Activated CD4-positive, alpha-beta T cell treated with anti-CD3 and anti-CD28 coated beads, Interleukin-2, Interleukin-4, amounts not matched to agents 100 ng/mL and 50 ng/mL, durations not matched to agents 16 hours and 8 hours (primary cell): ENCODE measurements at regions not wholly inside any gene's neighbourhood (a gene's known extent, or its start where the extent isn't known, plus 50 kb on each side); places are given as distances from the start of the nearest gene placed in this dataset.

Experiments used
- DNase-seq: peaks from one replicate; pipeline ENCODE4 v3.0.0-alpha.2; 2020; ENCODE audit warnings: low spot score

- DNase-seq, result no peak
Observed at GRCh38 chr14:86712727-86713126, 1182.8 kb downstream of the FLRT2 start.

GRCh38 chr14:86712176-86712575 lies 1182.2 kb downstream of the FLRT2 start:
- no peak for DNase-seq

- DNase-seq, result no peak
Observed at GRCh38 chr14:86708846-86709339, 1178.9 kb downstream of the FLRT2 start.

DNA sequence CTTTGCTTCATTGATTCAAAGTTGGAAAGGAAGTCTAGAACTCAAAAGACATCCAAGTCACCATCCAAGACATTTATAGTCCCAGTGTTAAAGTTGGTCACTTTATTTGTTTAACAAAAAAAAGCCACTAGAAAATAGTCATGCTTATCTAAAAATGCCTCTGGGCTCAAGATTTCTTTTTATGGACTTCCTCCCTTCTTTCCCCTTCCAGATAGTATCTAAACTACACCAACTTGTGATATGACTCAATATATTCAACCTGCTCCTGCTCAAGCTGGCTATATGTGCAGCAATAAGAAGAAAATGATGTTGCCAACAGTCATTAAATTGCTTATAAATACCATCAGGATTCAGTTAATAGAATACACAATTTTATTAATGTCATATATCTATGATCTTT lies 1177.1 kb downstream of the FLRT2 start:
- DNase-seq, result no peak

GRCh38 chr14:86683561-86683960 lies 1153.6 kb downstream of the FLRT2 start:
- DNase-seq, result no peak

DNA sequence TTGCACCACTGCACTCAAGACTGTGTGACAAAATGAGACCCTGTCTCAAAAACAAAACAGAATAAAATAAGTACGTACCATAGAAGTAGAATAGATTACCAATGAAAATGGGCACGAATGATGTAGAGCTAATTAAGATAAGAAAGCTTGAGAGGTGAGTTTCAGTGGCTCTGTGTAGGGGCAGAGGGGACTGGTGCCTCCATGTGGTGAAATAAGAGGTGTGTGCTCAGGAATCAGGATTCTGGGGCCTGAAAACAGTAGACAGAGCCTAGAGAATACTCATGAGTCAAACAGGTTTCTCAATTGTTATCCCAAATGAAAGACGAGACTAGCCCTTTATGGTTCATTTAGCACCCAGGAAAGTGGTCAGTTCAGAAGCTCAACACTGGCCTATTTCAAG lies 1145.1 kb downstream of the FLRT2 start:
- DNase-seq, result no peak

DNA sequence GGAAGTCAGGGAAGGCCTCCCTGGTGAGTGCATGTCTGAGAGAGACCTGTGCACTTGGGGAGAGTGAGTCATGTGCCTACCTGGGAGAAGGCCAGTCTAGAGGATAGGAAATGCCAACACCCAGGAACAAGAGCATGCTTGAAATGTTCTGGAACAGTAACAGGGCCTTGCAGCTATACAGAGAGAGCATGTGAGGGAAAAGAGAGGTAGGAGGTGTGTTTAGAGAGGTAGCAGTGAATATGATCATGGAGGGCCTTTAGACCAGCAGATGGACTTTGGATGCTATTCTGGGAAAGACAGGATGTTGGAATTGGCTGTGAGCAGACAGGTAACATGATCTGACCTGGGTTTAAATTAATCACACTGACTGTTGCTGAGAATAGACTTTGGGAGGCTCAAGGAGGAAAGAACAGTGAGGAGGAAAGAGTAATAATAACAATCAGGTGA lies 1143.6 kb downstream of the FLRT2 start:
- no peak for DNase-seq

- DNase-seq, result no peak
Observed at GRCh38 chr14:86672080-86672479, 1142.1 kb downstream of the FLRT2 start.

DNA sequence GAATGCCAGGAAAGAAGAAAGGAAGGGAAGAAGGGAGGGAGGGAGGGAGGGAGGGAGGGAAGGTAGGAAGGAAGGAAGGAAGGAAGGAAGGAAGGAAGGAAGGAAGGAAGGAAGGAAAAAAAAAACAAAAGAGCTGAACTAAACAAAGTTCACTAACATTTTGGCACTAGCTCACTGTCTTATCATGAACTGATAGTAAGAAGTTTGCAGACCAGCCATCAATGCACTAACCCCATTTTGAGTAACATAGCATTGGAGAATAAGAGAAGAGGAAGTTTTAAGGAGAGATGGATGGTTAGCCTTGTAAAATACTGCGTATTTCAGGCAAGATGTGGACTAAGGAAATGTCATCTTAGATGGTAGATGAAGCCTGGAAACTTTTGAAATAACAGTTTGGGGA lies 1136.0 kb downstream of the FLRT2 start:
- no peak for DNase-seq

DNA sequence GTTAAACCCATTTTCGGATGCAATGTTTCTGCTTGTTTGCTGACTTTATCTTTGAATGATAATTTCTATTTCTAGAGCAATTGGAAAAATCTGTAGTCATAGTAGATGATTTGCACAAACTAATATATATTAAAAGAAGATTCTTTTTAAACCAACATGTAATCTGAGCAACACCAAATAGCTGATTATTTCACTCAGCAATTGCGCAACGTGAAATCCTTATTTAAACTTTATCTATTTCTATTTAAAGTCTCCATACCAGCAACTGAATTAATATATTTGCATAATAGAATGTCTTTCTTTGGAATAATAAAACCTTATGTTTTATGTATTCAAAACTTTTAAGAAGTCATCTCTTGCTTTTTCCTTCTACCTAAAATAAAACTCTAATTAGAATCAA lies 1132.4 kb downstream of the FLRT2 start:
- no peak for DNase-seq

- peak; percentile 39 for DNase-seq
Observed at GRCh38 chr14:86654558-86655184, 1124.7 kb downstream of the FLRT2 start.

GRCh38 chr14:86652526-86652925 lies 1122.6 kb downstream of the FLRT2 start:
- DNase-seq, result no peak

DNA sequence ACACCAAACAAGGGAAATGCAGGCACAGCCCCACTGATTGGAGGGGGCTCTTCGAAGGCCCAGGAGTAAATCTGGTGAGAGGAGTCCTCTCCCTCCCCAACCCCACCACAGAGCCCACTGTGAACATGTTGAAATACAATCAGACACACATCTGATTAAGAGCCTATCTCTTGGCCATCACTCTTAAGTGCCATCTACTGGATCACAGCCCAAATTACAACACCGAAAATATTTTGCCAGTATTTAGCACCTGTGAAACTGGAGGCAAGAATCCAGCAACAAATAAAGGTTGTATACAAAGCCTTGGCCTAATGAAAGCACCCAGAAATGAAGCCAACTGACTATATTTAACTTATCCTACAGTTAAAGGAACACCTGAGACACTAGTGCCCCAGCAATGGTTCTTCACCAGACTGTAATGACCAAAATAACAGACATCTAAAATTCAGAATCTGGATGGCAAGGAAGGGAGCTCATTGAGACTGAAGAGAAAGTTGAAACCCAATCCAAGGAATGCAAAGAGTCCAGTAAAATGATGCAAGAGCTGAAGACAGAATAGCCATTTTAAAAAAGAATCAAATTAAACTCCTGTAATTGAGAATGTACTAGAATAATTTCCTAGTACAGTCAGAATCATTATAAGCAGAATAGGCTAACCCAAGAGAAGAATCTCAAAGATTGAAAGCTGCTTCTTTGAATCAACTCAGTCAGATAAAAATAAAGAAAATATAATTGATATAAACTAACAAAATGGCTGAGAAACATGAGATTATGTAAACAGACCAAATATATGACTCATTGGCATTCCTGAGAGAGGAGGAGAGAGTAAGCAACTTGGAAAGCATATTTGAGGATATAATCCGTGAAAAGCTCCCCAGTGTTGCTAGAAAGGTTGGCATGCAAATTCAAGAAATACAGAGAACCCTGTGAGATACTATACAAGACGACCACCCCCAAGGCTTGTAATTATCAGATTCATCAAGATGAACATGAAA lies 1117.0 kb downstream of the FLRT2 start:
- peak; percentile 4 for DNase-seq

DNA sequence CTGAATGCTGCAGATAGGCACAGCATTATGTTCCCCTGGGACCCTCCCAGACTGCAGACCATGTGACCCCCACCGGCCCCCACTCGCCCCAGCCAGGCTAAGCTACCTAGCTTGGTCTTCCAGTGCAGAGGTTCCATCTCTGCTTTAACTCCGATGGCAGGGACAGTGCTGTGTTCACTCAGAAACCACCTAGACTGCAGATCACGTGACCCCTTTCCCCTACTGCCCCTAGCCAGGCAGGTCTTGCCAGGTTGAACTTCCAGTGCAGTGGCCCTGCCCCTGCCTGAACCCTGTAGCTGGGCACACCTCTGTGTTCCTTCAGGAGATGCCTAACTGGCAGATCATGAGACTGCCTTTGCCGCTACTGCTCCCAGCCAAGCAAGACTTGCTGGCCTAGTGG lies 1116.2 kb downstream of the FLRT2 start:
- DNase-seq, result no peak

GRCh38 chr14:86641310-86641709 lies 1111.4 kb downstream of the FLRT2 start:
- no peak for DNase-seq

GRCh38 chr14:86640288-86640687 lies 1110.3 kb downstream of the FLRT2 start:
- no peak for DNase-seq

- DNase-seq, result no peak
Observed at GRCh38 chr14:86639666-86640065, 1109.7 kb downstream of the FLRT2 start.

DNA sequence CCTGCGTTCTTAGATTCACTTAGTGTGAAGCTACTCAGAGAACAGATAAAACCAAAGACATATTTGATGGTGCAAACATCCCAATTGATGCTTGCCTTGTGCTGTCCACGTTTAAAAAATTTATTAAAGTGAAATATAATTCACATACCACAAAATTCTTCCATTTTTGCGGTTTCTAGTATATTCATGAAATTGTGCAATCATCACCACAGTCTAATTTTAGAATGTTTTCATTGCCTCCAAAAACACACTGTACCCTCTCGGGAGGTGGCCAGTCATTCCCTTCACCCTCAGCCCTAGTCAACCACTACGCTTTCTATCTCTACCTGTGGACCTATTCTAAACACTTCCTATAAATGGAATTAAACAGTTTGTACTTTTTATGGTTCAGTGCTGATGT lies 1109.2 kb downstream of the FLRT2 start:
- DNase-seq, result no peak

DNA sequence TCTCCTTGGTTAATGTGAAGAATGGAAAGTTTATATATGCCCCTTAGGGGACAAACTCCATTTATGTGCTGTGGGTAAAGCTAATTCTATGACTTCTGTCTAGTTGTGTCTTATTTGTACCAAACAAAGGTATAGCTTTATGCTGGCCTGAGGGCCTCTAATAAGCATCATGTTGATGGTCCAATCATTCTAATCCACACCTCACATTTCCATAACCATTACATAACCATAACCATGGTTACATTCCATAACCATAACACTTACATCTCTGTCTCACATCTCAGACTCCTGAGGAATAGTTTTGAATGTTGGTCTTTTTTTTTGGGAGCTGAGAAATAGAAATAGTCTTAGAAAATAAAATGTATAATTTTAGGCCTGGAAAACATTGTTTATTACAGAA lies 1097.1 kb downstream of the FLRT2 start:
- no peak for DNase-seq

GRCh38 chr14:86626530-86626929 lies 1096.6 kb downstream of the FLRT2 start:
- no peak for DNase-seq

DNA sequence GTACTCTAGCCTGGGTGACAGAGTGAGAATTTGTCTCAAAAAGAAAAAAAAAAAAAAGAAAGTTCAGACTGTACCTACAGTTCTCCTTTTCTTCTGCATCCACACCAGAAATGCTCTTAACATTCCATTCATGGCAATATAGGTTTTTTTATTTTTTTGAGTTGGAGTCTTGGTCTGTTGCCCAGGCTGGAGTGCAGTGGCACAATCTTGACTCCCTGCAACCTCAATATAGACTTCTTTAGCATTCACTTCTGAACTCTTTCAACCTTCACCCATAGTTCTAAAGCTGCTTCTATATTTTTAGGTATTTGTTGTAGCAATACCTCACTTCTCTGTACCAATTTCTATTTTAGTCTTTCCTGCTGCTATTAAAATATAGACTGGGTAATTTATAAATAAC lies 1095.7 kb downstream of the FLRT2 start:
- DNase-seq, result no peak

DNA sequence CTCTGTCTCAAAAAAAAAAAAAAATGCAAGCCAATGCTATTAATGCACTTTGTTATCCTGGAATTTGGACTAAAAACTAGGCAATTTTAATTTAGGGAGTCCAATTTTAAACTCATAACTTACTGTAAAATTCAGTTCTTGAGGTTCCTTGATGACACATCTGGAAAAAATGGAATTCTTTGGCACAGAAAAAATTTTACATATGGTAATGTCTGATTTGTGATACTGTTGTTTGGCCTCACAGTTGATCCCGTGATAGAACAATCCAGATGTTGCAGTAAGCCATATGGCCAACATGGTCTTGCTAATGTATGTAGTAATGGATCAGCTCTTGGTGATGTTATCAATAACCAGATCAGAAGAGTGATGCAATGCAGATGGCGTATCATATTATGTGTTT lies 1089.8 kb downstream of the FLRT2 start:
- no peak for DNase-seq

DNA sequence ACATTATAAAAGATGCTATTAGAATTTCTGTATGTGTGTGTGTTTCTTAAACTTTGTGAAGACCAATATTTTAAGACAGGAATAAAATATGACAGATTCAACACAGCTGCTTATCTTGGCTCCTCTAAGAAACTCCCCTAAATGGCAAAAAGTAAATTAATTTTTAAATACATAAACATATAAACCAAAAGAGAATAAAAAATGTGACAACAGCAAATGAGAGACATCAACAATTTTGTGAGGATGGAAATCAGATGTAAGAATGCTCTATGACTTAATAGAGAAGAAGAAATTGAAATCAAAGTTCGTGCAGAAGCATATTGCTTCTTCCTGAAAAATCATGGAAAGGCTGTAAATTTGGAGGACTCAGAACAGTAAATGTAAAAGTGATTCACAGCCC lies 1083.8 kb downstream of the FLRT2 start:
- no peak for DNase-seq
